GM12891 (cell line): ENCODE measurements at regions not wholly inside any gene's neighbourhood (a gene's known extent, or its start where the extent isn't known, plus 50 kb on each side); places are given as distances from the start of the nearest gene placed in this dataset.

ENCODE experiments used
- POLR2A ChIP-seq: IDR thresholded peaks from 2 replicates; pipeline ENCODE4 v1.6.1; 2011; ENCODE audit warnings: low read depth, low read length, control low read depth
- TAF1 ChIP-seq: IDR thresholded peaks from 2 replicates; pipeline ENCODE4 v1.6.1; 2011; ENCODE audit warnings: low read depth, low read length, control low read depth

DNA sequence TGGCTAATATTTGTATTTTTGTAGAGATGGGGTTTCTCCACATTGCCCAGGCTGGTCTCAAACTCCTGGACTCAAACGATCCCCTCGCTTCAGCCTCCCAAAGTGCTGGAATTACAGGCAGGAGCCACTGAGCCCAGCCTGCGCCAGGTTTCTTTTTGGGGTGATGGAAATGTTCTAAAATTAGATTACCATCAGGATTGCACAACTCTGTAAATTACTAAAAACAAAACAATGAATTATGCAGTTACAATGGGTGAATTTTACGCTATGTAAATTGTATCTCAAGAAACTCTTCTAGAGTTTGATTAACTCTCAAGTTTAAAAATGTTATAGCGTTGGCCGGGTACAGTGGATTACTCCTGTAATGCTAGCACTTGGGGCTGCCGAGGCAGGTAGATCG, 118.9 kb upstream of the TBL1X start:
- no peak for TF ChIP-seq POLR2A
- no peak for TF ChIP-seq TAF1
